ENCODE measurements at regions not wholly inside any gene's neighbourhood (a gene's known extent, or its start where the extent isn't known, plus 50 kb on each side); places are given as distances from the start of the nearest gene placed in this dataset.

DNA sequence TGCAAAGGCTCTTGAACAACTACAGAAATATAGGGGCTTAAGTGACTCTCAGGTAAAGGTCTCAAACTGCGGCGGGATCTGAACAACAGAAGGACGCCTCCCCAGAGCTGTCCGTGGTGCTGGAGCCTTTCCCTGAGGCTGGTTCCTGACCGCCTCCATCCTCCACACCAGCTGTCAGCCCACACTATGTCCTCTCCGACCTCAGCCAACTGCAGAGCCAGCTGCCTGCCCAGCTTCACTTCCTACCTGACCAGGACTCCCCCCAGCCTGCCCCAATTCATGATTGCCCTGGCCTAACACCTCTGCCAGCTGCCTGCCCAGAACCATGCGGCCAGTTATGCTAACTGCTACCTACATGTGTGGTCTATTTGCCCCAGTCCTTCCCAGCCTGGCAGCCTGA is 63.6 kb upstream of the ZC3H12A start:
- TF ChIP-seq, protein P1, sequence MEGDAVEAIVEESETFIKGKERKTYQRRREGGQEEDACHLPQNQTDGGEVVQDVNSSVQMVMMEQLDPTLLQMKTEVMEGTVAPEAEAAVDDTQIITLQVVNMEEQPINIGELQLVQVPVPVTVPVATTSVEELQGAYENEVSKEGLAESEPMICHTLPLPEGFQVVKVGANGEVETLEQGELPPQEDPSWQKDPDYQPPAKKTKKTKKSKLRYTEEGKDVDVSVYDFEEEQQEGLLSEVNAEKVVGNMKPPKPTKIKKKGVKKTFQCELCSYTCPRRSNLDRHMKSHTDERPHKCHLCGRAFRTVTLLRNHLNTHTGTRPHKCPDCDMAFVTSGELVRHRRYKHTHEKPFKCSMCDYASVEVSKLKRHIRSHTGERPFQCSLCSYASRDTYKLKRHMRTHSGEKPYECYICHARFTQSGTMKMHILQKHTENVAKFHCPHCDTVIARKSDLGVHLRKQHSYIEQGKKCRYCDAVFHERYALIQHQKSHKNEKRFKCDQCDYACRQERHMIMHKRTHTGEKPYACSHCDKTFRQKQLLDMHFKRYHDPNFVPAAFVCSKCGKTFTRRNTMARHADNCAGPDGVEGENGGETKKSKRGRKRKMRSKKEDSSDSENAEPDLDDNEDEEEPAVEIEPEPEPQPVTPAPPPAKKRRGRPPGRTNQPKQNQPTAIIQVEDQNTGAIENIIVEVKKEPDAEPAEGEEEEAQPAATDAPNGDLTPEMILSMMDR (IDR thresholded peaks at IDR 0.05), result no peak
- no peak for TF ChIP-seq POLR2AphosphoS5 (IDR thresholded peaks at IDR 0.05)
- TF ChIP-seq EP300 (IDR thresholded peaks at IDR 0.05), result no peak
